ENCODE measurements at regions not wholly inside any gene's neighbourhood (a gene's known extent, or its start where the extent isn't known, plus 50 kb on each side); places are given as distances from the start of the nearest gene placed in this dataset.

- Histone ChIP-seq H3K27ac (ENCODE audit: low read length in 2 of 2) (no peak overlapping the region), H3K9me3 (ENCODE audit: control extremely low read depth in 1 of 3, control insufficient read depth in 2 of 3, insufficient read depth in 1 of 3, low read length in 2 of 3) (no peaks in the 10 kb centered on the region), H3K79me2 (ENCODE audit: control insufficient read depth, insufficient read depth, low read length) (no peaks in the 10 kb centered on the region), H3K27me3 (replicated peaks in 1 of 4; ENCODE audit: control extremely low read depth in 1 of 4, control insufficient read depth in 3 of 4, insufficient read depth in 4 of 4, low read length in 3 of 4) (no peaks in the 10 kb centered on the region), H2AFZ (ENCODE audit: insufficient read depth, low read depth, low read length, poor library complexity, severe bottlenecking) (no peak overlapping the region), H3K4me3 (ENCODE audit: control extremely low read depth in 1 of 5, extremely low read depth in 1 of 5, insufficient read depth in 1 of 5, low read depth in 2 of 5, low read length in 4 of 5) (no peak overlapping the region), H3K9ac (ENCODE audit: low read length) (no peak overlapping the region), H3K4me2 (replicated peaks; ENCODE audit: low read depth, low read length, poor library complexity, severe bottlenecking) (no peak overlapping the region), H3K4me1 (ENCODE audit: control insufficient read depth in 2 of 2, insufficient read depth in 2 of 2, low read length in 2 of 2) (no peaks in the 10 kb centered on the region), H3K36me3 (replicated peaks in 1 of 2; ENCODE audit: control extremely low read depth in 1 of 2, control insufficient read depth in 1 of 2, extremely low read depth in 1 of 2, insufficient read depth in 2 of 2, low read length in 1 of 2) (no peaks in the 10 kb centered on the region), H4K20me1 (ENCODE audit: control insufficient read depth, insufficient read depth, low read length, poor library complexity, severe bottlenecking) (no peaks in the 10 kb centered on the region)
- intact Hi-C loops (cut with micrococcal nuclease), result no loop called here
- ATAC-seq (ENCODE audit: low read depth) (no peak), DNase-seq (no peak)
- Mint-ChIP-seq H3K27me3 (no peaks in the 10 kb centered on the region), H3K27ac (no peak overlapping the region), H3K9me3 (ENCODE audit: insufficient read depth) (peaks cover 3% of the 10 kb centered on the region), H3K4me1 (no peaks in the 10 kb centered on the region), H3K4me3 (no peak overlapping the region)
- WGBS (ENCODE audit: insufficient coverage), result 83% methylated on average over 1 of the region's 2 CpGs
- no peak for TF ChIP-seq CTCF (IDR thresholded peaks at IDR 0.05)
- TF ChIP-seq EZH2 (IDR thresholded peaks at IDR 0.05; ENCODE audit: borderline replicate concordance, insufficient read depth, low read depth, low read length, poor library complexity, severe bottlenecking), result no peak
- ChIA-PET POLR2A (no interaction called here), CTCF (interaction anchor here (0.7 to 7.3 kb wide), 3 partner anchors 10 to 597 kb away, joined by 3 to 68 read pairs (median 3); no protein-coding TSS in a partner anchor)
These were observed 195.4 kb upstream of the LARGE1 start for GRCh38 chr22:34115722-34116121.

- Histone ChIP-seq H3K9me3 (ENCODE audit: control extremely low read depth in 1 of 3, control insufficient read depth in 2 of 3, insufficient read depth in 1 of 3, low read length in 2 of 3) (no peaks in the 10 kb centered on the region), H3K9ac (ENCODE audit: low read length) (no peak overlapping the region), H4K20me1 (ENCODE audit: control insufficient read depth, insufficient read depth, low read length, poor library complexity, severe bottlenecking) (no peaks in the 10 kb centered on the region), H3K4me2 (replicated peaks; ENCODE audit: low read depth, low read length, poor library complexity, severe bottlenecking) (no peak overlapping the region), H2AFZ (ENCODE audit: insufficient read depth, low read depth, low read length, poor library complexity, severe bottlenecking) (no peak overlapping the region), H3K4me3 (ENCODE audit: control extremely low read depth in 1 of 5, extremely low read depth in 1 of 5, insufficient read depth in 1 of 5, low read depth in 2 of 5, low read length in 4 of 5) (no peak overlapping the region), H3K27me3 (replicated peaks in 1 of 4; ENCODE audit: control extremely low read depth in 1 of 4, control insufficient read depth in 3 of 4, insufficient read depth in 4 of 4, low read length in 3 of 4) (no peaks in the 10 kb centered on the region), H3K36me3 (replicated peaks in 1 of 2; ENCODE audit: control extremely low read depth in 1 of 2, control insufficient read depth in 1 of 2, extremely low read depth in 1 of 2, insufficient read depth in 2 of 2, low read length in 1 of 2) (no peaks in the 10 kb centered on the region), H3K79me2 (ENCODE audit: control insufficient read depth, insufficient read depth, low read length) (no peaks in the 10 kb centered on the region), H3K4me1 (ENCODE audit: control insufficient read depth in 2 of 2, insufficient read depth in 2 of 2, low read length in 2 of 2) (no peaks in the 10 kb centered on the region), H3K27ac (ENCODE audit: low read length in 2 of 2) (no peak overlapping the region)
- ChIA-PET CTCF (interaction anchor here (0.7 kb wide), 1 partner anchor 597 kb away, joined by 3 read pairs; no protein-coding TSS in a partner anchor), POLR2A (no interaction called here)
- no peak for ATAC-seq (ENCODE audit: low read depth)
- intact Hi-C loops (cut with micrococcal nuclease), result no loop called here
- H3K4me3 Mint-ChIP-seq, result no peak overlapping the region
- peaks cover 3% of the 10 kb centered on the region for H3K9me3 Mint-ChIP-seq (ENCODE audit: insufficient read depth)
- H3K4me1 Mint-ChIP-seq, result no peaks in the 10 kb centered on the region
- no peak for TF ChIP-seq CTCF (IDR thresholded peaks at IDR 0.05)
- no peak for TF ChIP-seq EZH2 (IDR thresholded peaks at IDR 0.05; ENCODE audit: borderline replicate concordance, insufficient read depth, low read depth, low read length, poor library complexity, severe bottlenecking)
- no peaks in the 10 kb centered on the region for H3K27me3 Mint-ChIP-seq
- H3K27ac Mint-ChIP-seq, result no peak overlapping the region
- DNase-seq, result no peak
These were observed 195.8 kb upstream of the LARGE1 start for GRCh38 chr22:34116126-34116525.

Measured in B cell (primary cell).